ENCODE measurements at regions not wholly inside any gene's neighbourhood (a gene's known extent, or its start where the extent isn't known, plus 50 kb on each side); places are given as distances from the start of the nearest gene placed in this dataset.
"Not testable (repeated sequence)": the region's sequence is repeated elsewhere in the genome, so short reads cannot be mapped to it uniquely, and the experiment has no call there.

- DNase-seq: no peak
Measured at GRCh38 chr14:58961045-58961731, 227.3 kb upstream of the DAAM1 start.

- DNase-seq: no peak
Measured at GRCh38 chr14:58963873-58964597, 224.4 kb upstream of the DAAM1 start.

GRCh38 chr14:58964598-58964928 is 223.9 kb upstream of the DAAM1 start:
- no peak for DNase-seq

GRCh38 chr14:58965601-58966000 is 222.9 kb upstream of the DAAM1 start:
- DNase-seq: no peak

GRCh38 chr14:58966997-58967396 is 221.5 kb upstream of the DAAM1 start:
- no peak for DNase-seq

GRCh38 chr14:58969951-58970751 is 218.3 kb upstream of the DAAM1 start:
- DNase-seq: no peak

DNA sequence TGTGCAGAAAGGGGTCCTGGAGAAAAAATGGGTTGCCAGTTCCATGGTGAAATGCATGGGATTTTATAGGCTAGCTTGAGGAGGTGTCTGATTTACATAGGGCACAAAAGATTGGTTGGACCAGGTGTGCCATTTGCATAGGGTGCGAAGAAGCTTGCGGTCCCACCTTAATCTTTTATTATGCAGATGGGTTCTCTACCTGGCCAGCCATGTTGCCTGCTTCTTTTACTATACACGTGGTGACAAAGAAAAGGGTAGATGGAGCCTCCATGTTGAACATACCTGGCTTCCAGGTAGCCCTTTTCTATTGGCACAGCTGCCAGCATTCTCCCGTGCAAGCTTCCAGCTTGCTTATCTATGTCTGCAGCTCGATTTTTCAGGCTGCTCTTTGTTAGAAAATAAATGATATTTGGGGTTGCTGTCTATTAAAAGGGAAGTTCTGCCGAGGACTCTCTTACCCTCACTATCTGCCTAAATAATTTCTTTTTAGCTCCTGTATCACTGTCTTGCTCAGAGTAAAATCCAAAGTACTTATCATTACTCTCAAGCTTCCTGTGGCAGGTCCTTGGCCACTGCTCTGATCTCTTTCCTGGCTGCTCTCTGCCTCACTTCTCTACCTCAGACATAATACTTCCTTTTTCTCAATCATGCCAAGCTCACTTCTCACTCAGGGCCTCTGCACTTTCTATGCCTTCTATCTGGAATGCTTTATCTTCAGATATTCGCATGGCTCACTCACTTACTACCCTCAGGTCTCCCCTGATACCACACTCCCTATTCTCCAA is 216.0 kb upstream of the DAAM1 start:
- DNase-seq: no peak

GRCh38 chr14:58977366-58977765 is 211.1 kb upstream of the DAAM1 start:
- DNase-seq: no peak

DNA sequence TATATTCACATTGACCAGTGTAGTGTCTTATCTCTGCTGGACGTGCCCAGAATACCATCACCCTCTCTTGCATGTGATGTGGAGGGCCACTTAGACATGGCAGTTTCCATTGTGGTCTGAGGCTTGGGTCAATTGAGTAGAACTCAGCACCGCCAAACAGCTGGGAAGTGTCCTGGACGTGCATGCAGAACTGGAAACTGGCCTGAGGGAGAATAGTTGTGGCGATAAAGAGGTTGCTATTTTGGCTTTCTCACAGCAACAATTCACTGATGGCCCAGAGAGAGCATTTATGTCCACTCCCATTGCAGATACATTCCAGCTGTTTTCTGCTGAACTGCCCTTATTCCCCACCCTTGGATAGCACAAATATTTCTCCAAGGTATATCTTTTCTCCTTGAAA is 210.1 kb upstream of the DAAM1 start:
- DNase-seq: no peak

GRCh38 chr14:58979325-58979724 is 209.1 kb upstream of the DAAM1 start:
- DNase-seq: no peak

DNA sequence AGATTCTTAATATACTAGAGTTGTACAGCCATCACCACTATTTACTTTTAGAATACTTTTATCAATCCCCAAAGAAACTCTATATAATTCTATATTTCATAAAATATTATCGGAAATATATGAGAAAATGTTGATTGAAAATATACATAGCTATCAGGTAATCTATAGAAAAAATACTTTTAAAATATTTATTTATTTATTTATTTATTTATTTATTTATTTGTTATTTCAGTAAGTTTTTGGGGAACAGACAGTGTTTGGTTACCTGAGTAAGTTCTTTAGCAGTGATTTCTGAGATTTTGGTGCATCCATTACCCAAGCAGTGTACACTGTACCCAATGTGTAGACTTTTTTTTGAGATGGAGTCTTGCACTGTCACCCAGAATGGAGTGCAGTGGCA is 206.6 kb upstream of the DAAM1 start:
- no peak for DNase-seq

DNA sequence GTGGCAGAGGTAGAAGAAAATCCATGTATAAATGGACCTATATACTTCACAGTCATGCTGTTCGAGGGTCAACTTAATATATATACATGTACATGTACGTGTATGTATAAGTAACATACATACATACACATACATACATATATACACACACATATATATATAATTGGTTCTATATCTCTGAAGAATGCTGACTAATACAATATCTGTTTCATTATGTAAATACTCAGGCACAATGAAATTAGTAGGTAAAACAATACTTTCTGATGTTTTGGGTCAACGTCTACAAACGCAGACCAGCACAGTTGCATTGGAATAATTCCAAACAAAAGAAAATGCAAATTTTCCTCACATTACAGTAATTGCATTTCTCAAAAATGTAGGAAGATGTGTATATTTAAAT is 202.7 kb upstream of the DAAM1 start:
- DNase-seq: no peak

DNA sequence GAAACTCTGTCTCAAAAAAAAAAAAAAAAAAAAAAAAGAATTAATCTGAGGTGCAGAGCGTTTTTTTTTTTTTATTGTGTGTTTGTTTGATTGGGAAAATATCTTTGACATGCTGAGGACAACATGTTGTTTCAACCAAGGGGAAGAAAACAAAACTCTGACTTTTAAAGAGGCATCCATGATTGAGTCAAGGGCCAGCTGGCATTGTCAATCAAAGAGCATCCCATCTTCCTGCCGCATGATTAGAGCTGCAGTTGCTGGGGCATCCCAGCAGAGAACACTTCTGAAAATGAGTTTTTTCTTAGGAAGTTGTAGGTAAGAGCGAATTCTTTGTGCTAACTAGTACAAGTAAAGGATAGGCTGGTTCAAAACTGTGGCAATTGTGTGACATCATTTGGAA is 200.9 kb upstream of the DAAM1 start:
- no peak for DNase-seq

GRCh38 chr14:58992935-58993334 is 195.5 kb upstream of the DAAM1 start:
- DNase-seq: no peak

- DNase-seq: no peak
Measured at GRCh38 chr14:58994130-58994529, 194.3 kb upstream of the DAAM1 start.

GRCh38 chr14:59004012-59004411 is 184.5 kb upstream of the DAAM1 start:
- DNase-seq: no peak

DNA sequence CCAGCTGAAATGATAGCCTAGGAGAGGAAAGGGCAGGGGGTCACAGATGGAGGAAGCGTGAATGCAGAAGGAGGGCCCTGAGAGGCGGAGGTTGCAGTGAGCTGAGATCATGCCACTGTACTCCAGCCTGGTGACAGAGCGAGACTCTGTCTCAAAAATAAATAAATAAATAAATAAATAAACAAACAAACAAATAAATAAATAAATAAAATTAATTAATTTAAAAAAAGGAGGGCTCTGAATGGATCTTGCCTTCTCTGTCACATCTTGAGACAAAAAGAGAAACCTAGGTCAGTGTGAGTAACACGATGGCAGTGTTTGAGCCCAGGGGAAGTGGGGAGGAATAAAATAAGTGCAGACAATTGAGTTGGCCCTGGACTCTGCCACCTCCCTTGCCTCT is 182.3 kb upstream of the DAAM1 start:
- DNase-seq: not testable (repeated sequence)

GRCh38 chr14:59009967-59010366 is 178.5 kb upstream of the DAAM1 start:
- no peak for DNase-seq

DNA sequence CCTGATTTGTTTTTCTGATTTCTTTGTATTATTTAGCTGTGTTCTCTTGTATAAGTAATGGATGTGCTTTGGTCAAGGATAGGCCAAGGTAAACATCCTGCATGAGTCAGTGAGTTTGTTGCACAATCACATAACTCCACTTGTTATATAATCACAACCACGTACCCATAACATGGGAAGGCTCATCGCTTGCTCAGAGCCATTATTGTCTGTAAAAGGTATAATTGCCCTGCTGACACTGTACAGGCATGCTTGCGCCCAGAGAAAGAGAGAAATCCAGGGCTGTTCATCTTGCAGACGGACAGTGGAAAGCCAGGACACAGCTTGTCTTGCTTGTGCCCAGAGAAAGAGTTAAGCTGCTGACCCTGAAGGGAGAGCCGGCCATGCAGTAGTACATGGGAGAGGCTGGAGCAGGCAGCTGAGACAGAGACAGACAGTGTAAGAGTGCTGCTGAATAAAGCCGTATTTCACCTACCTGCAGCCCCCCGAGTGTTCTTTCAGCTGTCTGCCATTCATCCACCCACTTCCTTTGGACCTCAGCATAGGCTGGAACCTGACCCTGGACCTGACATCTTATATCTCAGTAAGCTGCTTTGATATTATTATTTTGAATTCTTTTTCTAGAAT is 174.7 kb upstream of the DAAM1 start:
- no peak for DNase-seq

- peak in 1 of 2 experiments; percentile 24 for DNase-seq
Measured at GRCh38 chr14:59015482-59015881, 173.0 kb upstream of the DAAM1 start.

GRCh38 chr14:59017285-59017965 is 171.0 kb upstream of the DAAM1 start:
- no peak for DNase-seq

- DNase-seq: no peak
Measured at GRCh38 chr14:59018460-59018859, 170.0 kb upstream of the DAAM1 start.

All from NCI-H187 (cell line).